Bronchial epithelial cell (primary cell): ENCODE measurements at regions not wholly inside any gene's neighbourhood (a gene's known extent, or its start where the extent isn't known, plus 50 kb on each side); places are given as distances from the start of the nearest gene placed in this dataset.
"Not testable (repeated sequence)": the region's sequence is repeated elsewhere in the genome, so short reads cannot be mapped to it uniquely, and the experiment has no call there.

ENCODE experiments used
- DNase-seq: peaks from one replicate; pipeline ENCODE4 v3.0.0-alpha.2; 2010; ENCODE audit warnings: low read depth
- FAIRE-seq: peaks from 2 replicates; lab custom pipeline; 2011; peaks lifted over from hg19 to GRCh38; lab: Jason Lieb, UNC
- H3K27me3 ChIP-seq: 2 replicates; pipeline ENCODE4 v1.5.1; 2011; ENCODE audit warnings: low read length; ENCODE audit not compliant: control insufficient read depth, insufficient read depth
- H3K36me3 ChIP-seq: 2 replicates; pipeline ENCODE4 v1.5.1; 2011; ENCODE audit warnings: low read length; ENCODE audit not compliant: control insufficient read depth, insufficient read depth
- H3K4me3 ChIP-seq: 2 replicates; pipeline ENCODE4 v1.5.1; 2011; ENCODE audit warnings: mild to moderate bottlenecking, low read depth, low read length, control low read depth
- CTCF ChIP-seq: IDR thresholded peaks from 2 replicates; pipeline ENCODE4 v1.5.1; 2011; ENCODE audit warnings: mild to moderate bottlenecking, moderate library complexity, low read length, control low read depth, inconsistent platforms; ENCODE audit not compliant: insufficient read depth, severe bottlenecking

GRCh38 chr2:221741496-221742211 is 169.6 kb upstream of the EPHA4 start:
- H3K27me3 ChIP-seq = no peaks in the 10 kb centered on the region
- FAIRE-seq = no peak
- H3K4me3 ChIP-seq = no peak overlapping the region

DNA sequence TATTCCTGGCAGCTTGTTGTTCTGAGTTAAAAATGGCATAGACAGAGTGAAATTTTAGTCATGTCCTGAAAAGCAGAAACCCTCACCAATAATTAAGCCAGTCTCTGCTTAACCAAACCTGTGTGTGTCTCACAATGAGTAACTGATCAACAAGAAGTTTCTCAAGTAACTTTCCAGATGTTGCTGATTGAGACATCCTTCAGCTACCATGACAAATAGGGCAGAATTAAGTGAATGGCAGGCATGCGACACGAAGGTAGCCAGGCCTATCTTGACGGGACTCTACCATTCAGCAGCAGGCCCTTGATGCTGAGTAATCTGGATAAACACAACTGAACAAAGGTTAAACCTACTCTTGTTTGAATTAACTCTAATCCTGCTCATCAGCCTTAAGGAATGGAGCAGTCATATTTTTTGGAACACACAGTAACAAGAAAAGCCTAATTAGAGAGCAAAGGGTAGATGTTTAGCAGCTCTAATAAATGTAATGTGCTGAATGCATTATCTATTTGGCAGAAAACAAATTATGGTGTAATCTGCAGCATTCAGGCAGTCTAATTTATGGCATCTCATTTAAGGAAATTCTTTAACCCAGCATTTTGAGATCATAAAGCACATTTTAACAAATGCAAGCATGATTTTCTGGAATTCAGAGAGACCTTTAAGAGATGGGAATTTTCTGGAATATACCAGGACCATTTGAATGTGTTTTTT is 159.5 kb upstream of the EPHA4 start:
- Histone ChIP-seq H3K27me3 (no peaks in the 10 kb centered on the region), H3K36me3 (no peaks in the 10 kb centered on the region), H3K4me3 (no peak overlapping the region)
- FAIRE-seq = peak; percentile 58
- no peak for TF ChIP-seq CTCF
- DNase-seq = peak; percentile 49

More at GRCh38 chr2:221741496-221742211, 169.6 kb upstream of the EPHA4 start:
- no peak for DNase-seq
- H3K36me3 ChIP-seq = no peaks in the 10 kb centered on the region
- TF ChIP-seq CTCF = no peak

DNA sequence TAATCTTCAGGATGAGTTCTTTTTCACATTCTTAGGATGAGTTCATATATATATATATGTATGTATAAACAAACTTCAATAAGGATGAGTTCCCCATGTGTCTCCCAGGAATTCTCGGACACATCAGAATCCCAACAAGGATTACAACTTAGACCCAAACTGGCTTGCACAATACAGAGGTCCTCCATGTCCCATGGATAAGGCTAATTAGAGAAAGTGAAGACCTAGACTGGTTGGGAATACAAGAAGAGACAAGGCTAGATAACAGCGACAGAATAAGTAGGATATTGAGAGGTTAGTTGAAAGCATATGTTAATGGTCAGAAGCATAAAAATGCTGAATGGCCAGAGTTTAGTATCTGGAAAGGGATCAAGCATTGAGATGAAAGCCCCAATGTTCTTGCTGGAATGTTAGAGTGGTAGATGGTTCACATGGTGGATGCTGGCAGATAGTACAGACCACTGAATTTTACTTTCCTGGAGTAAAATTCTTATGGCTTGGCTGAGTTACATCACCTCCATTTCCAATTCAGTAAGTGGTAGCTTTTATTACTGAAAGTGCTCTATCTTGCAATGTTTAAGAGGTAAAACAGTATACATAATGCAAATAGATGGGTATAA is 154.9 kb upstream of the EPHA4 start:
- peak; percentile 3 for DNase-seq
- TF ChIP-seq CTCF = no peak
- Histone ChIP-seq H3K27me3 (no peaks in the 10 kb centered on the region), H3K4me3 (no peak overlapping the region), H3K36me3 (no peaks in the 10 kb centered on the region)
- no peak for FAIRE-seq

DNA sequence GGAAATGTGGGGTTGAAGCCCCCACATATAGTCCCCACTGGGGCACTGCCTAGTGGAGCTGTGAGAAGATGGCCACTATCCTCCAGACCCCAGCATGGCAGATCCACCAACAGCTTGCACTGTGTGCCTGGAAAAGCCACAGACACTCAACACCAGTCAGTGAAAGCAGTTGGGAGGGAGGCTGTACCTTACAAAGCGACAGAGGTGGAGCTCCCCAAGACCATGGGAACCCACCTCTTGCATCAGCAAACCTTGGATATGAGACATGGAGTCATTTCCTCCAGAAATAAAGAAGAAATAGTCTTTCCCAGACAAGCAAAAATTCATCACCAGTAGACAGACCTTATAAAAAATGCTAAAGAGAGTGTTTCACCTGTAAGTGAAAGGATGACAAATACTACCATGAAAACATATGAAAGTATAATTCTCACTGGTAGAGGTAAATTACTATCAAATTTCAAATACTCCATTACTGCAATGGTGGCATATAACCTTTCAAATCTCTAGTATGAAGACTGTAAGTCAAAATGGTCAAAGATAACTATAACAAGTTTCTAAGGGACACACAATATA is 152.6 kb upstream of the EPHA4 start:
- TF ChIP-seq CTCF = no peak
- H3K36me3 ChIP-seq = no peaks in the 10 kb centered on the region
- FAIRE-seq (no peak), DNase-seq (no peak)
- H3K27me3 ChIP-seq = no peaks in the 10 kb centered on the region
- H3K4me3 ChIP-seq = no peak overlapping the region

DNA sequence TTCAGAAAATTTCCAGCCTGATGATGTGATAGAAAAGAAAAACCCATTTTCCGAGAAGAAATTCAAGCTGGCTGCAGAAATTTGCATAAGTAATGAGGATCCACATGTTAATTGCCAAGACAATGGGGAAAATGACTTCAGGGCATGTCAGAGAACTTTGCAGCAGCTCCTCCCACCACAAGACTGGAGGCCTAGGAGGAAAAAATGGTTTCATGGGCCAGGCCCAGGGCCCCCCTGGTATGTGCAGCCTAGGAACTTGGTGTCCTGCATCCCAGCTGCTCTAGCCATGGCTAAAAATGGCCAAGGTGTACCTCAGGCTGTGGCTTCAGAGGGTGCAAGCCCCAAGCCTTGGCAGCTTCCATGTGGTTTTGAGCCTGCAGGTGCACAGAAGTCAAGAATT is 152.0 kb upstream of the EPHA4 start:
- not testable (repeated sequence) for DNase-seq, H3K27me3 ChIP-seq, FAIRE-seq, H3K36me3 ChIP-seq, H3K4me3 ChIP-seq
